ENCODE measurements at regions not wholly inside any gene's neighbourhood (a gene's known extent, or its start where the extent isn't known, plus 50 kb on each side); places are given as distances from the start of the nearest gene placed in this dataset.

DNA sequence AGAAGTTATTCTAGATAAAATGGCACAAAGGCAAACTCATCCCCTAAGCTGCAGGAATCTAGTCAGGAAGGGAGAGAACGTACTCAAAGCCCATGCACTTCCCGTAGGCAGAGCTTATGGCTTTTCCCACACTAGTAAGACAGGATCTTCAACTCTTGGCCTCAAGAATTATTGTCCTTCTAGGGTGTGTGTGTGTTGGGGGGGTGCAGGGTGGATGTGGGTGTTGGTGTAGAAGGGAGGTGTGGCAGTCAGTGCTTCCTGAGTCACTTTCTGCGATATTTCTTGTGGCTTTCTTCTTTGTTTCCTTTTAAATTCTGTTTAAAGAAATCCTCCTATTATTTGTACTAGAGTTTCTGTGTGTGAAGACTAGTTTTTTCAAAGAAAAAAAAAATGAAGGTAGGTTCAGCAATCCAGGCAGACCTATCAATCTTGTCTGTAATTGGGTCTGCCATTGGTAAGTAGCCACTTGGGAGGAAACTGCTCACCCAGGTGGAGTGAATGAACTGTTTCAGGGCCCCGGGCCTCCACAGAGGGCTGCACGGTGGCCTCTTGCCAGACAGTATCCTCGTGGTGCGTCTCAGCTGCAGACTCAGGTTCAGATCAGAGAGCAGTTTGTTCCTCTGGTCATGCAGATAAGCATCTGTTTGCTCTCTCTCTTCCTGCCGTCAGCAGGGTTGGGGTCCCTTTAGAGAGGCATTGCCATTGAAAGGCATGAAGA lies 131.9 kb downstream of the NPR3 start:
- H3K4me3 ChIP-seq: no peak overlapping the region
- no peak for DNase-seq
- H3K27me3 ChIP-seq: no peaks in the 10 kb centered on the region
- H3K4me1 ChIP-seq: no peaks in the 10 kb centered on the region
- intact Hi-C loops (cut with DNase I; ENCODE audit: low total_unique reads): no loop called here
- no peaks in the 10 kb centered on the region for H3K9me3 ChIP-seq
- no peak overlapping the region for H3K27ac ChIP-seq
- H3K36me3 ChIP-seq: no peaks in the 10 kb centered on the region
- no peak for TF ChIP-seq POLR2A (IDR thresholded peaks at IDR 0.05)
- TF ChIP-seq, protein P1, sequence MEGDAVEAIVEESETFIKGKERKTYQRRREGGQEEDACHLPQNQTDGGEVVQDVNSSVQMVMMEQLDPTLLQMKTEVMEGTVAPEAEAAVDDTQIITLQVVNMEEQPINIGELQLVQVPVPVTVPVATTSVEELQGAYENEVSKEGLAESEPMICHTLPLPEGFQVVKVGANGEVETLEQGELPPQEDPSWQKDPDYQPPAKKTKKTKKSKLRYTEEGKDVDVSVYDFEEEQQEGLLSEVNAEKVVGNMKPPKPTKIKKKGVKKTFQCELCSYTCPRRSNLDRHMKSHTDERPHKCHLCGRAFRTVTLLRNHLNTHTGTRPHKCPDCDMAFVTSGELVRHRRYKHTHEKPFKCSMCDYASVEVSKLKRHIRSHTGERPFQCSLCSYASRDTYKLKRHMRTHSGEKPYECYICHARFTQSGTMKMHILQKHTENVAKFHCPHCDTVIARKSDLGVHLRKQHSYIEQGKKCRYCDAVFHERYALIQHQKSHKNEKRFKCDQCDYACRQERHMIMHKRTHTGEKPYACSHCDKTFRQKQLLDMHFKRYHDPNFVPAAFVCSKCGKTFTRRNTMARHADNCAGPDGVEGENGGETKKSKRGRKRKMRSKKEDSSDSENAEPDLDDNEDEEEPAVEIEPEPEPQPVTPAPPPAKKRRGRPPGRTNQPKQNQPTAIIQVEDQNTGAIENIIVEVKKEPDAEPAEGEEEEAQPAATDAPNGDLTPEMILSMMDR (IDR thresholded peaks at IDR 0.05 in 4 of 5, conservative IDR thresholded peaks at IDR 0.05 in 1 of 5): no peak
- in situ Hi-C loops (cut with MboI; ENCODE audit: low sequenced_read_pairs in 4 of 4): no loop called here
- no peak for ATAC-seq

DNA sequence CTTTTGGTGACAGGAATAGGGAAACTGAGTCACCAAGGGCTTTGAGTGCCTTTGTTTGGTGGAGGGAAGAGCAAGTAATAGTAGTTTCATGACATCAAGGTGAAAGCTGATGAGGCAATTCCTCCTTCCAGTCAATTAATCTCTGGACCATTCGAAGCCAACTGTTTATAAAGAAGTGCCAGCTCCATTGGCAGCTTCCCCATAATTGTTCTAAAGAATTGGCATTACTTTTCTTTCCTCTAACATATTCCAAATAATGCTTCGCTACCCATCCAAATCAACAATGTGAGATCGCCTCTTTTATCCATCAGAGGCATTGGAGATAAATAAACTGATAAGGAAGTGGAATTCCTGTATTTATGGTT lies 132.4 kb downstream of the NPR3 start:
- H3K4me3 ChIP-seq: no peak overlapping the region
- H3K36me3 ChIP-seq: no peaks in the 10 kb centered on the region
- intact Hi-C loops (cut with DNase I; ENCODE audit: low total_unique reads): no loop called here
- no peaks in the 10 kb centered on the region for H3K4me1 ChIP-seq
- DNase-seq: no peak
- no peak overlapping the region for H3K27ac ChIP-seq
- H3K9me3 ChIP-seq: no peaks in the 10 kb centered on the region
- no peaks in the 10 kb centered on the region for H3K27me3 ChIP-seq
- no peak for TF ChIP-seq POLR2A (IDR thresholded peaks at IDR 0.05)
- TF ChIP-seq, protein P1 (IDR thresholded peaks at IDR 0.05 in 4 of 5, conservative IDR thresholded peaks at IDR 0.05 in 1 of 5): no peak
- in situ Hi-C loops (cut with MboI; ENCODE audit: low sequenced_read_pairs in 4 of 4): no loop called here
- no peak for ATAC-seq

DNA sequence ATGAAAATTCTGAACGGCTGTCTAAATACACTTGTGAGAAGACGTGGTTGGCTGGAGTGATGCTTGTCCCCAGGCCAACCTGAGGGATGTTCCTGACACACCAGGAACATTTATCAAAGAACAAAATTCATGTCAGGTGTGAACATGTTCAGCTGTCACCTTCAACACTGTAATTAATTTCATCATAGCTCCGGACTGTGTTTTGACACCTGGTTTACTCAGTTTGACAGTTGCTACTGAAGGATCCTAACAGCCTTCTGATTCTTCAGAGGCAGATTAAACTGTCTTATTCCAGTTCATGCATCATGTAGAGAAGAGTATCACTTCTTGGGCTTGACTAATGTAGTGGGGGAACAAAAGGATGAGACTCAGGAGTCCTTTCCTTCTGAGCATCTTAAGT lies 134.1 kb downstream of the NPR3 start:
- in situ Hi-C loops (cut with MboI; ENCODE audit: low sequenced_read_pairs in 4 of 4): no loop called here
- DNase-seq (no peak), ATAC-seq (no peak)
- Histone ChIP-seq H3K4me3 (no peak overlapping the region), H3K4me1 (no peaks in the 10 kb centered on the region), H3K36me3 (no peaks in the 10 kb centered on the region), H3K9me3 (no peaks in the 10 kb centered on the region), H3K27ac (no peak overlapping the region), H3K27me3 (no peaks in the 10 kb centered on the region)
- TF ChIP-seq POLR2A (IDR thresholded peaks at IDR 0.05): no peak
- TF ChIP-seq, protein P1 (IDR thresholded peaks at IDR 0.05 in 4 of 5, conservative IDR thresholded peaks at IDR 0.05 in 1 of 5): no peak
- intact Hi-C loops (cut with DNase I; ENCODE audit: low total_unique reads): no loop called here

DNA sequence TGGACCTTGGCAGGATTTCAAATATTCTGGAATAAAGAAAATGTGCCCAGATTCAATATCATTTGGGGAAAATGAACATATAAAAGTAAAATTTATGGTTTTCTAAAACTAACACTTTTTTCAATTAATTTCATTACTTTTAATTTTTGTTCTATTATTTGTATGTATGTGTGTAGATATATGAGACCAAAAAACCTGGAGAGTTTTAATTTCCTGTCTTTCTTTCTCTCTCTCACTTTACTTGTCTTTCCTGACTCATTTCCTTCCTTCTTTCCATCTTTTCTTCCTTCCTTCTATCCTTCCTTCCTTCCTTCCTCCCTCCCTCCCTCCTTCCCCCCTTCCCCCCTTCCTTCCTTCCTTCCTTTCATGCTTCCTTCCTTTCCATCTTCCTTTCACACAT lies 137.0 kb downstream of the NPR3 start:
- Histone ChIP-seq H3K36me3 (no peaks in the 10 kb centered on the region), H3K4me3 (no peak overlapping the region), H3K27ac (no peak overlapping the region), H3K4me1 (no peaks in the 10 kb centered on the region), H3K27me3 (no peaks in the 10 kb centered on the region), H3K9me3 (no peaks in the 10 kb centered on the region)
- intact Hi-C loops (cut with DNase I; ENCODE audit: low total_unique reads) (no loop called here), in situ Hi-C loops (cut with MboI; ENCODE audit: low sequenced_read_pairs in 4 of 4) (no loop called here)
- TF ChIP-seq POLR2A (IDR thresholded peaks at IDR 0.05): no peak
- TF ChIP-seq, protein P1 (IDR thresholded peaks at IDR 0.05 in 4 of 5, conservative IDR thresholded peaks at IDR 0.05 in 1 of 5): no peak
- no peak for DNase-seq
- ATAC-seq: no peak

DNA sequence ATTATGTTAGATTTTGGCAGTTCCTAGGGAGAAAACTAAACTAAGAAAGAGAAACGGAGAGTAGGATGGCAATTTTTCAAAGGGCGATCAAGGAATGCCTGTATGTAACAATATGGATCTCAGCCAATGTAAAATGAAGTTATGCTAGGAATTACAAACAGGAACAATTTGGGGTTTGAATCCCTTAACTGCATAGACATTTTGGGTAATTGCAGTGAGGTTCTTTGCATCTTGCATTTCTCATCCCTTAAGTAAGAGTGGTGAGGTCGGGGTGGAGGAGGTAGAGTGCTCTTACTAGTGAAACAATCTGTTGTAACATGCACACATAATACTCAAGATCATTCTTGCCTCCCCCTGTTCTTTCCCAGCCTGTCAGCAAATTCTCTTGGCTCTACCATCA lies 137.6 kb downstream of the NPR3 start:
- intact Hi-C loops (cut with DNase I; ENCODE audit: low total_unique reads) (no loop called here), in situ Hi-C loops (cut with MboI; ENCODE audit: low sequenced_read_pairs in 4 of 4) (no loop called here)
- ATAC-seq (no peak), DNase-seq (no peak)
- Histone ChIP-seq H3K36me3 (no peaks in the 10 kb centered on the region), H3K4me1 (no peaks in the 10 kb centered on the region), H3K4me3 (no peak overlapping the region), H3K27ac (no peak overlapping the region), H3K9me3 (no peaks in the 10 kb centered on the region), H3K27me3 (no peaks in the 10 kb centered on the region)
- no peak for TF ChIP-seq POLR2A (IDR thresholded peaks at IDR 0.05)
- TF ChIP-seq, protein P1 (IDR thresholded peaks at IDR 0.05 in 4 of 5, conservative IDR thresholded peaks at IDR 0.05 in 1 of 5): no peak
